ENCODE measurements at regions not wholly inside any gene's neighbourhood (a gene's known extent, or its start where the extent isn't known, plus 50 kb on each side); places are given as distances from the start of the nearest gene placed in this dataset.

DNA sequence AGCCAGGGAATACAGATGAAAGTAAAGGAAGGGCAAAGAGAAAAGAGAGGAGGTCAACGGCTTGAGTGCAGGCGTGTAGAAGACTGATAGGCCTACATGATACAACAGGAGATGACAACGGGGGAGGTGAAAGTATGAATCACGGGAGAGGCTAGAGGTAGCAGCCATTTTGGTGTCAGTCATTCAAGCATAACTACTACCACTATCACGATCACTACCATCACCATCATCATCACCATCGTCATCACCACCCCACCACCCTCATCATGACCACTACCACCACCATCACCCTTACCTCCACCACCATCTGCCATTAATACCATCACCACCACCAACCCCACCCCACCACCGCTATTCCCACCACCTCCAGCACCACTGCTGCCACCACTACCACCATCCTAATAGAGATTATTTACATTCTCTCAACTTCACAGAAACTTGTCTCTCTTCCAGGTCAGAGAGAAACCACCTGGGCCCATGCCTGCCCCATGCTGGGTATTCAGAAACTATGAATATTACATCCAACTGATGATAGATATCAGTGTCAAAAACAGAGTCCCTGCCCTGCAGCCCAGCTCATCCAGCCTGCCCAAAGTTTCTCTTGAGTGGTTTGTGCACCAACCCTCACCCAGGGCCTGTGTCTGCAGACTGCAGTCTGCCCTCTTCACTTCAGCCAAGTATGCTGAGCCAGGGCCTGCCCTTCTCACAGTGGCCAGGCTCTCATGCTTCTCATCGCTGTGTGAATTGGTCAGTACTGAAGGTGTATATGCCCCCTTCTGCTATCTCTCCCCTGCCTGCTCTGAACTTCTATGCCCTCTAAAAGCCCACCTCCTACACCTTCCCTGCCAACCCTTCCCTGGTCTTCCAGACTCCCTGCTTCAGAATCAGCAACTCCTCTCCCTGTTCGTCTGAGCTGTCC, 215.6 kb upstream of the TLE3 start:
- WGBS, 2 donors = 81 to 84% methylated on average over 9 of the region's 9 CpGs

DNA sequence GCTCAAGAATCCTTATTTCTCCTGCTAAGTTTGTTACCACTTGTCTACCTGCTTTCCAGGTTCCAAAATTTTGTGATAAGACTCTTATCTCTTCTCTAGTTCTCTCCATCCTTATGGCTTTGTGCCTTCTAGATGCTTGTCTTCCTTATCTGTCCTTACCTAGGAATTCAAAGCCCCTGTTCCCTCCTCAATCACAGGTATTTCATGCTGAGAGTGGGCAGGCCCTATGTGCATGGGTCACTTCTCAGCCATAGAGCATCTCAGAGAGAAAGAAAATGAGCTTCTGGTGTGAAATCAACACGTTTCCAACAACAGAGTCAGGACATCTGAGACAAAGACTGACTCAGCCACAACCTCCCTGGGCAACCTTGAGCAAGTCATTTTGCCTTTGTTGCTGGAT, 214.1 kb upstream of the TLE3 start:
- FAIRE-seq (no peak), DNase-seq (no peak), ATAC-seq (no peak)
- intact Hi-C loops (cut with DNase I) = no loop called here
- Histone ChIP-seq H3K9me3 (no peaks in the 10 kb centered on the region), H3K36me3 (no peaks in the 10 kb centered on the region), H3K27me3 (no peaks in the 10 kb centered on the region), H3K4me3 (no peak overlapping the region), H3K4me1 (peaks cover 0 to 4% (median 0%) of the 10 kb centered on the region in 3 donors), H3K27ac (no peak overlapping the region)
- WGBS, 2 donors = 48 to 60% methylated on average over 1 of the region's 1 CpG
- TF ChIP-seq, protein P1, sequence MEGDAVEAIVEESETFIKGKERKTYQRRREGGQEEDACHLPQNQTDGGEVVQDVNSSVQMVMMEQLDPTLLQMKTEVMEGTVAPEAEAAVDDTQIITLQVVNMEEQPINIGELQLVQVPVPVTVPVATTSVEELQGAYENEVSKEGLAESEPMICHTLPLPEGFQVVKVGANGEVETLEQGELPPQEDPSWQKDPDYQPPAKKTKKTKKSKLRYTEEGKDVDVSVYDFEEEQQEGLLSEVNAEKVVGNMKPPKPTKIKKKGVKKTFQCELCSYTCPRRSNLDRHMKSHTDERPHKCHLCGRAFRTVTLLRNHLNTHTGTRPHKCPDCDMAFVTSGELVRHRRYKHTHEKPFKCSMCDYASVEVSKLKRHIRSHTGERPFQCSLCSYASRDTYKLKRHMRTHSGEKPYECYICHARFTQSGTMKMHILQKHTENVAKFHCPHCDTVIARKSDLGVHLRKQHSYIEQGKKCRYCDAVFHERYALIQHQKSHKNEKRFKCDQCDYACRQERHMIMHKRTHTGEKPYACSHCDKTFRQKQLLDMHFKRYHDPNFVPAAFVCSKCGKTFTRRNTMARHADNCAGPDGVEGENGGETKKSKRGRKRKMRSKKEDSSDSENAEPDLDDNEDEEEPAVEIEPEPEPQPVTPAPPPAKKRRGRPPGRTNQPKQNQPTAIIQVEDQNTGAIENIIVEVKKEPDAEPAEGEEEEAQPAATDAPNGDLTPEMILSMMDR (IDR thresholded peaks at IDR 0.05) = no peak

More for the DNA sequence above, 215.6 kb upstream of the TLE3 start:
- H3K9me3 ChIP-seq = no peaks in the 10 kb centered on the region
- no peaks in the 10 kb centered on the region for H3K36me3 ChIP-seq
- no peak overlapping the region for H3K4me3 ChIP-seq
- no peaks in the 10 kb centered on the region for H3K27me3 ChIP-seq
- no peak for FAIRE-seq
- intact Hi-C loops (cut with DNase I) = no loop called here
- ATAC-seq = no peak
- no peaks in the 10 kb centered on the region for H3K4me1 ChIP-seq
- no peak for DNase-seq
- H3K27ac ChIP-seq = no peak overlapping the region
- TF ChIP-seq, protein P1 (IDR thresholded peaks at IDR 0.05) = no peak

DNA sequence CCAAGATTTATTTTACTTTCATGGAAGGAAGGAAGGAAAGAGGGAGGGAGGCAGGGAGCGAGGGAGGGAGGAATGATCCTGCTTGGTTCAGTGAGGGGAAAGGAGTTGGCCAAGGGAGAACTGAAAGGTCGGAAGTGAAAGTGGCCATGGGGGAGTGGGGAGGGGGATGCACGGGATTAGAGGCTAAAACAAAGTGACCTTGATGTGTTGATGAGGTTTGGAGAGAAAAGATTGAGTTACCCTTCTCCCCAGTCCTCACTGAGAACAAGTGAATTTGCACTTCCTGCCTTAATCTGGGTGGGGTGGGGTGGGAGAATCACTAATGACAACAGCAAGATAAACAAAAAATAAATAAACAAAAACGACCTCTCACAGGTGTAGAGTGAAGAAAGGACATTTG, 212.0 kb upstream of the TLE3 start:
- TF ChIP-seq, protein P1 (IDR thresholded peaks at IDR 0.05) = no peak
- Histone ChIP-seq H3K27ac (no peak overlapping the region), H3K9me3 (no peaks in the 10 kb centered on the region), H3K27me3 (no peaks in the 10 kb centered on the region), H3K4me3 (no peak overlapping the region), H3K4me1 (peaks cover 0 to 4% (median 0%) of the 10 kb centered on the region in 3 donors), H3K36me3 (no peaks in the 10 kb centered on the region)
- intact Hi-C loops (cut with DNase I) = no loop called here
- 35 to 37% methylated on average over 4 of the region's 4 CpGs for WGBS, 2 donors
- ATAC-seq (no peak), DNase-seq (no peak), FAIRE-seq (no peak)

DNA sequence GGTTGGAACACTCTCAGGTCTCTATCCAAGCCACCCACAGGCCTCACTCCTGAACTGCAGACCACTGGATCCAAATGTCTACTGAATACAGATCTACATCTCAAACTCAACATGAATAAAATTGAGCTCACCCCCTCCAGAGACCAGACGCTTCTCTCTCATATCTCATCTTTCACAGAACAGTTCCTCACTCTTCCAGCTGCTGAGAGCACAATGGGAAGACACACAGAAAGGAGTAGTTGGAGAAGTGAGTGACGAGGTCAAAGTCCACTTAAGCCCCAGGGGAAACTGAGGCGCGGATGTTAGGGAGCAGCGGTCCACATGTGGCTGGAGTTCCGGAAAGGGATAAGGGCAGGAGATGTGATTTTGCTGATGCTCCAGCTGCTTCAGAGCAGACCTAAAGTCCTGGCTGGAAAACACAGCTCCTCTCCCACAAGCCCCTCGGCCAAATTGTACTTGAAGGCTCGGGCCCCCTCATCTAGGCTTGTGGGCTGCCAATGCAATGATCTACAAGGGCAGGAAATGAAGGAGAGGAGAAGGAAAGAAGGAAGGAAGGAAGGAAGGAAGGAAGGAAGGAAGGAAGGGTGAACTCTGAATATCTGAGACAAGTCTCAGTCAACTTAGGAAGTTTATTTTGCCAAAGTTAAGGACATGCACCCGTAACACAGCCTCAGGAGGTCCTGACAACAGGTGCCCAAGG, 211.2 kb upstream of the TLE3 start:
- no peak overlapping the region for H3K4me3 ChIP-seq
- H3K27me3 ChIP-seq = no peaks in the 10 kb centered on the region
- ATAC-seq = no peak
- no peak overlapping the region for H3K27ac ChIP-seq
- TF ChIP-seq, protein P1 (IDR thresholded peaks at IDR 0.05) = no peak
- no peaks in the 10 kb centered on the region for H3K36me3 ChIP-seq
- 78 to 83% methylated on average over 9 of the region's 9 CpGs for WGBS, 2 donors
- peaks cover 0 to 4% (median 0%) of the 10 kb centered on the region in 3 donors for H3K4me1 ChIP-seq
- FAIRE-seq = no peak
- no peaks in the 10 kb centered on the region for H3K9me3 ChIP-seq
- no peak for DNase-seq
- intact Hi-C loops (cut with DNase I) = no loop called here
